Tibial nerve (tissue), 3 donors: ENCODE measurements at regions not wholly inside any gene's neighbourhood (a gene's known extent, or its start where the extent isn't known, plus 50 kb on each side); places are given as distances from the start of the nearest gene placed in this dataset.

Experiments
- POLR2A ChIP-seq, 2 donors: fragments of 450-650 bp; IDR thresholded peaks; one replicate each; pipeline ENCODE4 v1.6.1; 2017; ENCODE audit warnings: antibody characterized with exemption in 2 of 2, mild to moderate bottlenecking in 2 of 2, moderate library complexity in 2 of 2
- TF ChIP-seq, protein P1 (sequence below), 5 experiments: fragments of 200-600 bp in 3 of 5; fragments of 450-650 bp in 2 of 5; sonication (generic) in 3 of 5; IDR thresholded peaks; one replicate each; pipeline ENCODE4 v1.5.1; 2016 to 2019; ENCODE audit warnings: antibody characterized with exemption in 5 of 5, mild to moderate bottlenecking in 3 of 5, moderate library complexity in 2 of 5

DNA sequence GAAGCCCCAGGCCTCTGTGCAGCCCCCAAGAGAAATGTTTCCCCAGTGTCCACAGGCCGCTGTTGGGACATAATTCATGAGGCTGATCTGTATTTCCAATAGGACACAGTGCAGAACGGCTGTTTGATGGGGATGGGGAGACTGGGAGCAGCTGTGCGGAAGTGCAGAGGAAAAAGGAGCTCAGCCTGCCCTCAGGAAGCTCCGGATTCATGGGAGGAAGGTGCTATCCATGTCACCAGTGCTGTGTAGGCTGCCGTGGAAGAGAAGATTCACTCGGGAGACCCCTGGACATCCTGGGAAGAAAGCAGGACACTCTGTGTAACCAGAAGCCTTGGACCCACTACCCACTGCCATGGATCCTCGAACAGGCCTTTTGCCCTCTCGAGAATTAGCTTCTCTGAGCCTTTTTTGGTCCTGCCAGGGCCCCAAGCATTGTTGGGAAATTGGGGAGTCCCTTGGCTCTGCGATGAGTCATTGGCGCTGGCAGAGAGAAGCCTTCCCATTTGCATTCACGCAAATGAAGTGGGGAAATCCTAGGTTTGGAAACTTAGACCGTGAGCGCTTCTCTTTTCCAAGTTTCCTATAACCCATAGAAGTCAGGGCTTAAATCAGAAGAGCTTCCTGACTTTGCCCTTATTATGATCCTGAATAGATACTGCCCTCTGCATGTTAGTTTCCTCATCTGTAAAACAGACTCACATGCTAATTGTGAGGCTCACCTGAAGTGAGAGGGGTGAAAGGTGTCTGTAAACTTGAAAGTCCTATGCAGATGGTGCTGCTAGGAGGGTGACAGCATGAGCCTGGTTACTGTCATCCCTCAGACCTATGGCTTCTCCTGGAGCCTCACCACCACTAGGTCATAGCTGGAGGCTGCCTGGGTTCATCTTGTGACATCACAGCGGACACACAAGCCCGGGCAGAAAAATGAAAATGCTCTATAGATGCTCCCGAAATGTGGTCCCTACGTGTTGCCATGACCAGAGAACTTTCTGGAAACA, 229.2 kb upstream of the B3GAT1 start:
- TF ChIP-seq, protein P1, sequence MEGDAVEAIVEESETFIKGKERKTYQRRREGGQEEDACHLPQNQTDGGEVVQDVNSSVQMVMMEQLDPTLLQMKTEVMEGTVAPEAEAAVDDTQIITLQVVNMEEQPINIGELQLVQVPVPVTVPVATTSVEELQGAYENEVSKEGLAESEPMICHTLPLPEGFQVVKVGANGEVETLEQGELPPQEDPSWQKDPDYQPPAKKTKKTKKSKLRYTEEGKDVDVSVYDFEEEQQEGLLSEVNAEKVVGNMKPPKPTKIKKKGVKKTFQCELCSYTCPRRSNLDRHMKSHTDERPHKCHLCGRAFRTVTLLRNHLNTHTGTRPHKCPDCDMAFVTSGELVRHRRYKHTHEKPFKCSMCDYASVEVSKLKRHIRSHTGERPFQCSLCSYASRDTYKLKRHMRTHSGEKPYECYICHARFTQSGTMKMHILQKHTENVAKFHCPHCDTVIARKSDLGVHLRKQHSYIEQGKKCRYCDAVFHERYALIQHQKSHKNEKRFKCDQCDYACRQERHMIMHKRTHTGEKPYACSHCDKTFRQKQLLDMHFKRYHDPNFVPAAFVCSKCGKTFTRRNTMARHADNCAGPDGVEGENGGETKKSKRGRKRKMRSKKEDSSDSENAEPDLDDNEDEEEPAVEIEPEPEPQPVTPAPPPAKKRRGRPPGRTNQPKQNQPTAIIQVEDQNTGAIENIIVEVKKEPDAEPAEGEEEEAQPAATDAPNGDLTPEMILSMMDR (IDR thresholded peaks at IDR 0.05), result no peak
- no peak for TF ChIP-seq POLR2A (IDR thresholded peaks at IDR 0.05)
